GM18505 (cell line): ENCODE measurements at regions not wholly inside any gene's neighbourhood (a gene's known extent, or its start where the extent isn't known, plus 50 kb on each side); places are given as distances from the start of the nearest gene placed in this dataset.
A peak's percentile ranks its signal among the peaks of the same experiment; 100 is the strongest.

Experiments
- ATAC-seq: cut with Tn5 transposase; IDR thresholded peaks from one replicate; pipeline ENCODE4 v1.9.1; 2021; ENCODE audit not compliant: unreplicated experiment
- POLR2A ChIP-seq: IDR thresholded peaks from 4 replicates; pipeline ENCODE4 v1.6.1; 2011; ENCODE audit warnings: borderline replicate concordance; ENCODE audit not compliant: insufficient read depth, insufficient read length; ENCODE audit errors: extremely low read depth

- no peak for ATAC-seq
- TF ChIP-seq POLR2A = no peak
These were observed 241.5 kb downstream of the TLE4 start for GRCh38 chr9:79813258-79813638.

- peak; percentile 85 for ATAC-seq
- no peak for TF ChIP-seq POLR2A
These were observed 240.9 kb downstream of the TLE4 start for GRCh38 chr9:79812507-79813257.

- no peak for TF ChIP-seq POLR2A
- peak; percentile 4 for ATAC-seq
These were observed 240.3 kb downstream of the TLE4 start for GRCh38 chr9:79812099-79812498.

- no peak for TF ChIP-seq POLR2A
- no peak for ATAC-seq
These were observed 238.2 kb downstream of the TLE4 start for GRCh38 chr9:79809931-79810330.

GRCh38 chr9:79809316-79809876 lies 237.6 kb downstream of the TLE4 start:
- ATAC-seq = no peak
- no peak for TF ChIP-seq POLR2A

GRCh38 chr9:79807971-79808370 lies 236.2 kb downstream of the TLE4 start:
- TF ChIP-seq POLR2A = no peak

GRCh38 chr9:79806086-79806485 lies 234.3 kb downstream of the TLE4 start:
- TF ChIP-seq POLR2A = no peak
- ATAC-seq = no peak

More at GRCh38 chr9:79807971-79808370, 236.2 kb downstream of the TLE4 start:
- ATAC-seq = no peak

GRCh38 chr9:79801459-79801858 lies 229.7 kb downstream of the TLE4 start:
- no peak for TF ChIP-seq POLR2A
- ATAC-seq = no peak

- TF ChIP-seq POLR2A = no peak
- no peak for ATAC-seq
These were observed 228.8 kb downstream of the TLE4 start for GRCh38 chr9:79800578-79800977.

GRCh38 chr9:79799691-79800335 lies 228.0 kb downstream of the TLE4 start:
- TF ChIP-seq POLR2A = no peak
- no peak for ATAC-seq

- ATAC-seq = no peak
- no peak for TF ChIP-seq POLR2A
These were observed 226.7 kb downstream of the TLE4 start for GRCh38 chr9:79798450-79798849.

GRCh38 chr9:79796411-79796810 lies 224.6 kb downstream of the TLE4 start:
- no peak for ATAC-seq
- TF ChIP-seq POLR2A = no peak

GRCh38 chr9:79788662-79789061 lies 216.9 kb downstream of the TLE4 start:
- no peak for ATAC-seq
- no peak for TF ChIP-seq POLR2A

GRCh38 chr9:79781263-79781662 lies 209.5 kb downstream of the TLE4 start:
- ATAC-seq = no peak
- TF ChIP-seq POLR2A = no peak

GRCh38 chr9:79780559-79780958 lies 208.8 kb downstream of the TLE4 start:
- no peak for TF ChIP-seq POLR2A
- ATAC-seq = no peak

GRCh38 chr9:79779901-79780300 lies 208.1 kb downstream of the TLE4 start:
- no peak for ATAC-seq
- TF ChIP-seq POLR2A = no peak
